ENCODE measurements at regions not wholly inside any gene's neighbourhood (a gene's known extent, or its start where the extent isn't known, plus 50 kb on each side); places are given as distances from the start of the nearest gene placed in this dataset.

- DNase-seq: peak; percentile 56 to 83 (median 60)
Observed at GRCh38 chr2:180660881-180661685, 319.3 kb upstream of the UBE2E3 start.

GRCh38 chr2:180660207-180660606 is 320.2 kb upstream of the UBE2E3 start:
- peak in 1 of 3 donors; percentile 16 for DNase-seq

- DNase-seq: no peak
Observed at GRCh38 chr2:180657054-180657453, 323.4 kb upstream of the UBE2E3 start.

GRCh38 chr2:180656455-180656847 is 324.0 kb upstream of the UBE2E3 start:
- peak in 1 of 3 donors; percentile 37 for DNase-seq

- no peak for DNase-seq
Observed at GRCh38 chr2:180655842-180656454, 324.5 kb upstream of the UBE2E3 start.

- DNase-seq: no peak
Observed at GRCh38 chr2:180655393-180655792, 325.0 kb upstream of the UBE2E3 start.

- DNase-seq: no peak
Observed at GRCh38 chr2:180653481-180653880, 326.9 kb upstream of the UBE2E3 start.

- DNase-seq: no peak
Observed at GRCh38 chr2:180652794-180653193, 327.6 kb upstream of the UBE2E3 start.

GRCh38 chr2:180651596-180651995 is 328.8 kb upstream of the UBE2E3 start:
- DNase-seq: no peak

GRCh38 chr2:180647621-180648020 is 332.8 kb upstream of the UBE2E3 start:
- DNase-seq: peak; percentile 84 to 94 (median 88)

- peak; percentile 56 to 87 (median 58) for DNase-seq
Observed at GRCh38 chr2:180647221-180647620, 333.2 kb upstream of the UBE2E3 start.

- DNase-seq: peak; percentile 62 to 85 (median 65)
Observed at GRCh38 chr2:180646756-180647155, 333.6 kb upstream of the UBE2E3 start.

GRCh38 chr2:180644709-180645108 is 335.7 kb upstream of the UBE2E3 start:
- no peak for DNase-seq

- DNase-seq: no peak
Observed at GRCh38 chr2:180630756-180631155, 349.6 kb upstream of the UBE2E3 start.

GRCh38 chr2:180625006-180625844 is 355.2 kb upstream of the UBE2E3 start:
- DNase-seq: peak in 1 of 3 donors; percentile 90

GRCh38 chr2:180621941-180622918 is 358.2 kb upstream of the UBE2E3 start:
- DNase-seq: peak in 1 of 3 donors; percentile 67

- no peak for DNase-seq
Observed at GRCh38 chr2:180621366-180621765, 359.0 kb upstream of the UBE2E3 start.

GRCh38 chr2:180618570-180618969 is 361.8 kb upstream of the UBE2E3 start:
- no peak for DNase-seq

GRCh38 chr2:180614776-180615175 is 365.6 kb upstream of the UBE2E3 start:
- DNase-seq: no peak

GRCh38 chr2:180609626-180610340 is 370.6 kb upstream of the UBE2E3 start:
- DNase-seq: no peak
